Cardiac fibroblast (primary cell): ENCODE measurements at regions not wholly inside any gene's neighbourhood (a gene's known extent, or its start where the extent isn't known, plus 50 kb on each side); places are given as distances from the start of the nearest gene placed in this dataset.

ENCODE experiments used
- DNase-seq, 2 donors: peaks; one replicate each; pipeline versions ENCODE4 v3.0.0 to v3.0.0-alpha.2; 2010; ENCODE audit warnings: low read depth in 2 of 2
- H3K4me3 ChIP-seq, 2 donors: replicated peaks in 1 of 2; 1 replicate in 1 of 2; 2 replicates in 1 of 2; pipeline ENCODE4 v1.5.1; 2011; ENCODE audit warnings: low read depth in 2 of 2, low read length in 2 of 2, mild to moderate bottlenecking in 2 of 2, moderate library complexity in 1 of 2
- CTCF ChIP-seq: IDR thresholded peaks from one replicate; pipeline ENCODE4 v1.5.1; 2011; ENCODE audit warnings: low read depth, mild to moderate bottlenecking, low read length, inconsistent platforms

- TF ChIP-seq CTCF: no peak
Measured at GRCh38 chr2:51170273-51170672, 138.3 kb upstream of the NRXN1 start.

GRCh38 chr2:51165534-51166260, 133.8 kb upstream of the NRXN1 start:
- DNase-seq: peak in 1 of 2 donors; percentile 22
- no peak overlapping the region for H3K4me3 ChIP-seq
- TF ChIP-seq CTCF: no peak

More at GRCh38 chr2:51170273-51170672, 138.3 kb upstream of the NRXN1 start:
- no peak for DNase-seq
- no peak overlapping the region for H3K4me3 ChIP-seq

GRCh38 chr2:51158251-51158650, 126.3 kb upstream of the NRXN1 start:
- no peak for TF ChIP-seq CTCF
- DNase-seq: no peak
- H3K4me3 ChIP-seq: no peak overlapping the region

GRCh38 chr2:51153236-51153635, 121.3 kb upstream of the NRXN1 start:
- TF ChIP-seq CTCF: no peak
- H3K4me3 ChIP-seq: no peak overlapping the region

GRCh38 chr2:51151490-51152140, 119.7 kb upstream of the NRXN1 start:
- H3K4me3 ChIP-seq: no peak overlapping the region
- no peak for TF ChIP-seq CTCF
- DNase-seq: no peak

More at GRCh38 chr2:51153236-51153635, 121.3 kb upstream of the NRXN1 start:
- no peak for DNase-seq

GRCh38 chr2:51149725-51150124, 117.8 kb upstream of the NRXN1 start:
- DNase-seq: no peak
- TF ChIP-seq CTCF: no peak
- no peak overlapping the region for H3K4me3 ChIP-seq
